Transverse colon (tissue), 4 donors: ENCODE measurements at regions not wholly inside any gene's neighbourhood (a gene's known extent, or its start where the extent isn't known, plus 50 kb on each side); places are given as distances from the start of the nearest gene placed in this dataset.

Experiments used
- DNase-seq: peaks from one replicate; pipeline ENCODE4 v3.0.0-alpha.2; 2019
- H3K27ac ChIP-seq, 4 donors: fragments of 200-600 bp; sonication (generic); 2 replicates each; pipeline ENCODE4 v1.5.1; 2016 to 2018; ENCODE audit warnings: inconsistent platforms in 4 of 4
- H3K27me3 ChIP-seq: fragments of 200-600 bp; sonication (generic); 2 replicates; pipeline ENCODE4 v1.5.1; 2017; ENCODE audit warnings: inconsistent platforms
- H3K36me3 ChIP-seq, 4 donors: fragments of 200-600 bp; sonication (generic); 2 replicates each; pipeline ENCODE4 v1.5.1; 2017 to 2019; ENCODE audit warnings: inconsistent platforms in 4 of 4
- H3K4me1 ChIP-seq, 4 donors: fragments of 200-600 bp; sonication (generic); 2 replicates each; pipeline ENCODE4 v1.5.1; 2017 to 2020; ENCODE audit warnings: inconsistent platforms in 4 of 4
- H3K4me3 ChIP-seq, 4 donors: fragments of 200-600 bp; sonication (generic); 1 replicate in 1 of 4; 2 replicates in 3 of 4; pipeline versions ENCODE4 v1.5.1 to v1.6.1; 2017 to 2019; ENCODE audit warnings: inconsistent platforms in 4 of 4
- H3K9me3 ChIP-seq, 2 donors: fragments of 200-600 bp; sonication (generic); 2 replicates each; pipeline ENCODE4 v1.5.1; 2017 to 2019; ENCODE audit warnings: inconsistent platforms in 2 of 2
- CTCF ChIP-seq, 5 experiments: fragments of 200-600 bp in 3 of 5; fragments of 450-650 bp in 2 of 5; sonication (generic) in 3 of 5; IDR thresholded peaks; 1 replicate in 2 of 5; 2 replicates in 3 of 5; pipeline ENCODE4 v1.5.1; 2016 to 2017; ENCODE audit warnings: antibody characterized with exemption in 5 of 5, inconsistent platforms in 3 of 5, mild to moderate bottlenecking in 2 of 5, moderate library complexity in 1 of 5
- EP300 ChIP-seq: sonication (generic); formaldehyde crosslinking; IDR thresholded peaks from one replicate; pipeline ENCODE4 v1.6.1; 2017; ENCODE audit warnings: antibody characterized with exemption, low read depth
- POLR2A ChIP-seq: fragments of 450-650 bp; IDR thresholded peaks from one replicate; pipeline ENCODE4 v1.6.1; 2016; ENCODE audit warnings: antibody characterized with exemption, mild to moderate bottlenecking, moderate library complexity
- POLR2AphosphoS5 ChIP-seq, 3 donors: sonication (generic); formaldehyde crosslinking; IDR thresholded peaks; one replicate each; pipeline ENCODE4 v1.6.1; 2016; ENCODE audit warnings: antibody characterized with exemption in 3 of 3
- WGBS, 2 donors: methylation state at CpG; one replicate each; pipeline ENCODE4 v1.1.5; 2018; ENCODE audit warnings: low coverage in 1 of 2; 5-methylcytosine and 5-hydroxymethylcytosine counted together
- in situ Hi-C, 4 donors: fragments of 200-750 bp; cut with MboI; loops; one replicate each; pipeline versions ENCODE4 v1.15.0 to v1.15.1; 2017; ENCODE audit warnings: low sequenced_read_pairs in 3 of 4, low pct_ligation_motif_present in 1 of 4, low pct_unique_long_range_greater_than_20kb in 1 of 4
- intact Hi-C: fragments of 100-400 bp; cut with DNase I; formaldehyde crosslinking; loops from one replicate; pipeline ENCODE4 v1.15.1; 2023; ENCODE audit warnings: low total_unique reads

- Histone ChIP-seq H3K36me3 (no peaks in the 10 kb centered on the region), H3K4me1 (peaks cover 0 to 5% (median 0%) of the 10 kb centered on the region in 4 donors), H3K9me3 (no peaks in the 10 kb centered on the region), H3K27me3 (no peaks in the 10 kb centered on the region), H3K4me3 (no peak overlapping the region), H3K27ac (no peak overlapping the region)
- TF ChIP-seq CTCF (IDR thresholded peaks at IDR 0.05) (no peak), EP300 (no peak), POLR2A (no peak), POLR2AphosphoS5 (IDR thresholded peaks at IDR 0.05) (no peak)
- intact Hi-C loops (no loop called here), in situ Hi-C loops (no loop called here)
- no peak for DNase-seq
- 83% methylated on average over 9 of the region's 9 CpGs; no CpG with 5 or more reads in 1 of the 2 donors for WGBS, 2 donors
Observed at GRCh38 chr10:128221807-128222206, 95.6 kb upstream of the MKI67 start.

GRCh38 chr10:128222332-128222849 is 96.2 kb upstream of the MKI67 start:
- peaks cover 0 to 5% (median 0%) of the 10 kb centered on the region in 4 donors for H3K4me1 ChIP-seq
- H3K4me3 ChIP-seq, result no peak overlapping the region
- no peak for TF ChIP-seq POLR2A
- no peak for TF ChIP-seq EP300
- no peak for TF ChIP-seq POLR2AphosphoS5 (IDR thresholded peaks at IDR 0.05)
- TF ChIP-seq CTCF (IDR thresholded peaks at IDR 0.05), result no peak
- WGBS, 2 donors, result 81% methylated on average over 11 of the region's 11 CpGs; no CpG with 5 or more reads in 1 of the 2 donors
- no peak overlapping the region for H3K27ac ChIP-seq
- intact Hi-C loops, result no loop called here
- no peak for DNase-seq
- H3K9me3 ChIP-seq, result no peaks in the 10 kb centered on the region
- H3K36me3 ChIP-seq, result no peaks in the 10 kb centered on the region
- H3K27me3 ChIP-seq, result no peaks in the 10 kb centered on the region
- in situ Hi-C loops, result no loop called here

GRCh38 chr10:128230401-128230800 is 104.2 kb upstream of the MKI67 start:
- no peak overlapping the region for H3K4me3 ChIP-seq
- no peaks in the 10 kb centered on the region for H3K9me3 ChIP-seq
- TF ChIP-seq EP300 (no peak), CTCF (IDR thresholded peaks at IDR 0.05) (no peak), POLR2A (no peak), POLR2AphosphoS5 (IDR thresholded peaks at IDR 0.05) (no peak)
- no peak overlapping the region for H3K27ac ChIP-seq
- H3K36me3 ChIP-seq, result no peaks in the 10 kb centered on the region
- DNase-seq, result no peak
- in situ Hi-C loops, result no loop called here
- H3K27me3 ChIP-seq, result no peaks in the 10 kb centered on the region
- no peaks in the 10 kb centered on the region for H3K4me1 ChIP-seq
- intact Hi-C loops, result no loop called here

- in situ Hi-C loops (no loop called here), intact Hi-C loops (no loop called here)
- no peak for DNase-seq
- 88% methylated on average over 2 of the region's 2 CpGs; no CpG with 5 or more reads in 1 of the 2 donors for WGBS, 2 donors
- TF ChIP-seq POLR2A, result no peak
- TF ChIP-seq CTCF (IDR thresholded peaks at IDR 0.05), result no peak
- no peak for TF ChIP-seq EP300
- no peak for TF ChIP-seq POLR2AphosphoS5 (IDR thresholded peaks at IDR 0.05)
- no peaks in the 10 kb centered on the region for H3K36me3 ChIP-seq
- H3K4me3 ChIP-seq, result no peak overlapping the region
- no peaks in the 10 kb centered on the region for H3K4me1 ChIP-seq
- no peak overlapping the region for H3K27ac ChIP-seq
- H3K9me3 ChIP-seq, result no peaks in the 10 kb centered on the region
- H3K27me3 ChIP-seq, result no peaks in the 10 kb centered on the region
Observed at GRCh38 chr10:128233422-128233821, 107.2 kb upstream of the MKI67 start.
